GM12892 (cell line): ENCODE measurements at regions not wholly inside any gene's neighbourhood (a gene's known extent, or its start where the extent isn't known, plus 50 kb on each side); places are given as distances from the start of the nearest gene placed in this dataset.
"Not testable (repeated sequence)": the region's sequence is repeated elsewhere in the genome, so short reads cannot be mapped to it uniquely, and the experiment has no call there.

Experiments
- DNase-seq: peaks from one replicate; pipeline ENCODE4 v3.0.0; 2011; ENCODE audit not compliant: insufficient read length
- FAIRE-seq: peaks from 2 replicates; lab custom pipeline; 2011; peaks lifted over from hg19 to GRCh38; lab: Jason Lieb, UNC
- POLR2A ChIP-seq: IDR thresholded peaks from 2 replicates; pipeline ENCODE4 v1.6.1; 2011; ENCODE audit warnings: low read depth, low read length, control low read depth
- POLR2AphosphoS5 ChIP-seq: IDR thresholded peaks from 2 replicates; pipeline ENCODE4 v1.6.1; 2011; ENCODE audit warnings: low read depth, low read length, control low read depth
- TAF1 ChIP-seq: IDR thresholded peaks from 2 replicates; pipeline ENCODE4 v1.6.1; 2011; ENCODE audit warnings: low read depth, mild to moderate bottlenecking, control low read depth, low read length, borderline replicate concordance

GRCh38 chr9:82466616-82467260, 478.2 kb downstream of the SPATA31D1 start:
- FAIRE-seq (no peak), DNase-seq (no peak)
- no peak for TF ChIP-seq POLR2A
- TF ChIP-seq TAF1 = no peak
- TF ChIP-seq POLR2AphosphoS5 = no peak

GRCh38 chr9:82467436-82467835, 478.9 kb downstream of the SPATA31D1 start:
- TF ChIP-seq TAF1 = no peak
- DNase-seq (no peak), FAIRE-seq (no peak)

- FAIRE-seq = no peak
- no peak for DNase-seq
- TF ChIP-seq POLR2AphosphoS5 (no peak), TAF1 (no peak), POLR2A (no peak)
Measured at GRCh38 chr9:82474235-82474634, 485.7 kb downstream of the SPATA31D1 start.

GRCh38 chr9:82475584-82476301, 487.2 kb downstream of the SPATA31D1 start:
- DNase-seq = no peak
- FAIRE-seq = no peak
- TF ChIP-seq POLR2AphosphoS5 (no peak), TAF1 (no peak), POLR2A (no peak)

GRCh38 chr9:82480921-82481320, 492.3 kb downstream of the SPATA31D1 start:
- TF ChIP-seq POLR2AphosphoS5 (no peak), TAF1 (no peak), POLR2A (no peak)
- DNase-seq (no peak), FAIRE-seq (no peak)

GRCh38 chr9:82487935-82488312, 499.4 kb downstream of the SPATA31D1 start:
- FAIRE-seq (no peak), DNase-seq (no peak)
- TF ChIP-seq POLR2AphosphoS5 (no peak), TAF1 (no peak), POLR2A (no peak)

GRCh38 chr9:82488313-82489200, 500.0 kb downstream of the SPATA31D1 start:
- TF ChIP-seq POLR2AphosphoS5 (no peak), TAF1 (no peak), POLR2A (no peak)
- FAIRE-seq = no peak
- no peak for DNase-seq

GRCh38 chr9:82489201-82489821, 500.7 kb downstream of the SPATA31D1 start:
- FAIRE-seq (no peak), DNase-seq (no peak)
- no peak for TF ChIP-seq TAF1
- TF ChIP-seq POLR2AphosphoS5 = no peak
- no peak for TF ChIP-seq POLR2A

- DNase-seq = no peak
- no peak for TF ChIP-seq TAF1
- no peak for TF ChIP-seq POLR2A
- no peak for TF ChIP-seq POLR2AphosphoS5
- FAIRE-seq = no peak
Measured at GRCh38 chr9:82490019-82490499, 501.5 kb downstream of the SPATA31D1 start.

- DNase-seq, FAIRE-seq: not testable (repeated sequence)
Measured at GRCh38 chr9:82490821-82491220, 502.2 kb downstream of the SPATA31D1 start.

- TF ChIP-seq POLR2A (no peak), TAF1 (no peak), POLR2AphosphoS5 (no peak)
- DNase-seq = no peak
- FAIRE-seq = no peak
Measured at GRCh38 chr9:82491604-82492003, 503.0 kb downstream of the SPATA31D1 start.
